ENCODE measurements at regions not wholly inside any gene's neighbourhood (a gene's known extent, or its start where the extent isn't known, plus 50 kb on each side); places are given as distances from the start of the nearest gene placed in this dataset.
A peak's percentile ranks its signal among the peaks of the same experiment; 100 is the strongest.
"Not testable (repeated sequence)": the region's sequence is repeated elsewhere in the genome, so short reads cannot be mapped to it uniquely, and the experiment has no call there.

- Histone ChIP-seq H3K4me3 (ENCODE audit: low read depth, low read length) (no peak overlapping the region), H3K4me1 (ENCODE audit: insufficient read depth) (no peaks in the 10 kb centered on the region), H3K27ac (ENCODE audit: low read depth) (no peak overlapping the region), H3K36me3 (ENCODE audit: insufficient read depth) (no peaks in the 10 kb centered on the region)
- DNase-seq (ENCODE audit: extremely low spot score): no peak
- 92% methylated on average over 5 of the region's 5 CpGs for WGBS
Observed at GRCh38 chr14:89564989-89565388, 148.0 kb upstream of the FOXN3 start.

DNA sequence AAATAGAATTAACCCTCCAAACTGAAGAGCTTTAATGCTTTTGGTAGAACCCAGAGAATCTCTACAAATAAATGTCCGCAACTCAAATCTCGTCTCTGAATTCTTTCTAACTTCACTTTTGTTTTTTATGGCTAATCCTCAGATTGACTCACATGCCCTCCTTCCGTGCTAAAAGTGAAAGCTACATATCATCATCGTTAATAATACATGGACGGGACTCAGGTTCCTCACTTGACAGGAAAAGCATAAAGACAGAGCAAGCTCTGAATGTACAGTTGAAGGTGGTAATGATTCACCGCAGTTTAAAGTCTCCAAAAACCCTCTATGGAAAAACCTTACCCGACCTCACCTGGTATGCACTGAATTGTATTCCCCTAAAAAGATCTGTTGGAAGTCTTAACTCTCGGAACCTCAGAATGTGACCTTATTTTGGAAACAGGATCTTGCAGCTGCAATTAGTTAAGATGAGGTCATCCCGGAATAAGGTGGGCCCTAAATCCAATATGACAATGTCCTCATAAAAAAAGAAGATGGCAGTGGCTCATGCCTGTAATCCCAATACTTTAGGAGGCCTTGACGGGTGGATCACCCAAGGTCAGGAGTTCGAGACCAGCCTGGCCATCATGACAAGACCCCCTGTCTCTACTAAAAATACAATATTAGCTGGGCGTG is 147.4 kb upstream of the FOXN3 start:
- Histone ChIP-seq H3K4me3 (ENCODE audit: low read depth, low read length) (no peak overlapping the region), H3K4me1 (ENCODE audit: insufficient read depth) (no peaks in the 10 kb centered on the region), H3K27ac (ENCODE audit: low read depth) (no peak overlapping the region), H3K36me3 (ENCODE audit: insufficient read depth) (no peaks in the 10 kb centered on the region)
- WGBS: 83% methylated on average over 12 of the region's 12 CpGs
- no peak for DNase-seq (ENCODE audit: extremely low spot score)

DNA sequence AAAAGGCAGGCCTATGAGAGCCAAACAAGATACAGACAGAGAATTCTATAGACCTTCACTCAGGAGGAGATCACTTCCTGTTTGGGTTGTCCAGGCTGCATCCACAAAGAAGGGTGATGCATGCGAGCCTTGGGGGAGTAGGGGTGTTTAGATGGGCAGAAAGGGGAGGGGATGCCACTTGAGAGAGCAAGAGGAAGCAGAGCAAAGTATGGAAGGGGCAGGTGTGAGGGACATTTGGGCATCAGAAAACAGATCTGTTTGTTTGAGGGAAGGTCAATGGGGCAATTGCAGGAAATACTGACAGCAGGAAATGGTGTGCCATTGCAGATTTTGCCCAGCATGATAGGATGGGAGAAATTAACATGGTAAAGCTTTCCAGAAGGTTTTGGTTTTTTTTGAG is 146.4 kb upstream of the FOXN3 start:
- H3K4me3 ChIP-seq (ENCODE audit: low read depth, low read length): no peak overlapping the region
- DNase-seq (ENCODE audit: extremely low spot score): no peak
- no peaks in the 10 kb centered on the region for H3K4me1 ChIP-seq (ENCODE audit: insufficient read depth)
- WGBS: 88% methylated on average over 1 of the region's 1 CpG
- H3K27ac ChIP-seq (ENCODE audit: low read depth): no peak overlapping the region
- no peaks in the 10 kb centered on the region for H3K36me3 ChIP-seq (ENCODE audit: insufficient read depth)

DNA sequence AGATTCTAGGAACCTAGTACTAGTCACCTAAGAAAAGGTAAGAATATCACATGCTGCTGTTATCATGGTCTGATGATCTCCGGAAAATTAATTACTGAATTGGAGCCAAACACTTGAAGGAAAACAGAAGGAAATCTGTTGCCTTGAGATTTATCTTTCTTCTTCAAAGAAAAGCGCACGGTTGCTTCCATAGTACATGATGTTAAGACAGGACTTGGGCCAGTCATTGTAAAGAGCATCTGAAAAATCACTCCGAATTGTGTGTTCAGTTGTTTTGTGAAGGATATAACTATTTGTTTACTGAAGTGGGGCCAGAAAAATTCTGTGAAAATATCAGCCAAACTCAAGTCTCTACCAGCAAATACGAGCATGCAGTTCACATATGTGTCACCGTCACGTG is 134.9 kb upstream of the FOXN3 start:
- Histone ChIP-seq H3K4me3 (ENCODE audit: low read depth, low read length) (no peak overlapping the region), H3K4me1 (ENCODE audit: insufficient read depth) (no peaks in the 10 kb centered on the region), H3K27ac (ENCODE audit: low read depth) (no peak overlapping the region), H3K36me3 (ENCODE audit: insufficient read depth) (no peaks in the 10 kb centered on the region)
- 69% methylated on average over 7 of the region's 7 CpGs for WGBS
- DNase-seq (ENCODE audit: extremely low spot score): no peak

DNA sequence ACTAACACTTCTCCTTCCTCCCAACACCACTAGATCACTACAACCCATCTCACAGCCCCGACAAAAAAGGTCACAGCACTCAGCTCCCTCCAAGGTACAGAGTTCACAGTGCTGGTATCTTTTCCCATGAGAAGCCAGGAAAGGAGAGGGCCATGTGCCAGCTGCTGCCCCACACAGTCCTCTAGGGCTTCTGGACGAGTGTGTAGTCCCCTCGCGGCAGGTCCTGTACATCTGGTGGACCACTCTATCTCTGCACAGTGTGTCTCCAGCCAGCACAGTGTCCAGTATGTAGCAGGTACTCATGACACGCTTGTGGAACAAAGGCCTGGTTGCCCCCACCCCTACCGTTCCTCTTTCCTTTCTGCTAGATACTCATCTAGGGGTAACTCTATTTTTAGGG is 134.4 kb upstream of the FOXN3 start:
- no peak overlapping the region for H3K27ac ChIP-seq (ENCODE audit: low read depth)
- H3K36me3 ChIP-seq (ENCODE audit: insufficient read depth): no peaks in the 10 kb centered on the region
- DNase-seq (ENCODE audit: extremely low spot score): no peak
- H3K4me3 ChIP-seq (ENCODE audit: low read depth, low read length): no peak overlapping the region
- WGBS: 57% methylated on average over 6 of the region's 6 CpGs
- no peaks in the 10 kb centered on the region for H3K4me1 ChIP-seq (ENCODE audit: insufficient read depth)

GRCh38 chr14:89550821-89551220 is 133.8 kb upstream of the FOXN3 start:
- H3K36me3 ChIP-seq (ENCODE audit: insufficient read depth): no peaks in the 10 kb centered on the region
- H3K27ac ChIP-seq (ENCODE audit: low read depth): no peak overlapping the region
- H3K4me3 ChIP-seq (ENCODE audit: low read depth, low read length): no peak overlapping the region
- no peaks in the 10 kb centered on the region for H3K4me1 ChIP-seq (ENCODE audit: insufficient read depth)
- peak; percentile 41 for DNase-seq (ENCODE audit: extremely low spot score)
- WGBS: 38% methylated on average over 8 of the region's 8 CpGs

DNA sequence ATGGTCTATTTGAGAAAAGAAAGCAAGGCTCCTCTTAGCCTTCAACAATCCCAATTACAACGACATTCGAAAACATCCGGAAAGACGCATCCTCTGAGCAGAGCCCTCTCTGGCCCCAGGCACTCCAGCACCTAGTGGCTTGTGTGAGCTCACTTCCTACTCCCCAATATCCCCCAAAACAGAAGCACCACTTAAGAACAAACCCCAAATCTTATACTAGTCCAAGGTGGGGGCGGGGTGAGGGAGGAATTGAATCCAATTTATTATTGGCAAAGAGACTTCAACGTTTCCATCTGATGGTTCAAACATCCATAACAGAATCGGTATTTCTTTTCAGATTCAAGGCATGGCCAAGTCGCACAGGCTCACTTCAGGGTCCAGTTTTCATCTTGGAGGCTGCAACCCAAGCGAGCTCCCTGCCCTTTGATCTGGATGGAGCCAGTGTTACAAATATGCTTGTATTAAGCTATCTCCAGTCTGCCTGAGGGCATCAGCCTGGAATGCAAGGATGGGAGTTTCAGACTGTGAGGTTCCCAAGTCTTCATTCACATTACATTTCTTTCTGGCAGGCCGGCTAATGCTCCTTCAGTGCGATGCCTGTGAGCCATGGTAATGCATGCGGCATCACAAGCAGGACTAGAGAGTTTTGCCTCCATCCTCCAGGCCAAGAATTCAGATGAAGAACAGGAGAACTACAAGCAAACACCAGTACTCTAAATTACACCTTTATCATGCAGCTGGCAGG is 132.5 kb upstream of the FOXN3 start:
- Histone ChIP-seq H3K4me3 (ENCODE audit: low read depth, low read length) (no peak overlapping the region), H3K36me3 (ENCODE audit: insufficient read depth) (no peaks in the 10 kb centered on the region), H3K4me1 (ENCODE audit: insufficient read depth) (no peaks in the 10 kb centered on the region), H3K27ac (ENCODE audit: low read depth) (no peak overlapping the region)
- WGBS: 91% methylated on average over 12 of the region's 12 CpGs
- DNase-seq (ENCODE audit: extremely low spot score): no peak

DNA sequence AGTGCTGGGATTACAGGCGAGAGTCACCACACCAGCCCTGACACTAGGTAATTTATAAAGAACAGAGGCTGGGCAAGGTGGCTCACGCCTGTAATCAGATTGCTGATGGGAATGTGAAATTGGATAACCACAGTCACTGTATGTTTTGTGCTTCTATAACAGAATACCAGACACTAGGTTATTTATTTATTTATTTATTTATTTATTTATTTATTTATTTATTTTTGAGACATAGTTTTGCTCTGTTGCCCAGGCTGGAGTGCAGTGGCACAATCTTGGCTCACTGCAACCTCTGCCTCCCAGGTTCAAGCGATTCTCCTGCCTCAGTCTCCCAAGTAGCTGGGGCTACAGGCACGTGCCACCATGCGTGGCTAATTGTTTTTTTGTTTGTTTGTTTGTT is 130.0 kb upstream of the FOXN3 start:
- not testable (repeated sequence) for DNase-seq (ENCODE audit: extremely low spot score); H3K36me3 ChIP-seq (ENCODE audit: insufficient read depth); H3K4me3 ChIP-seq (ENCODE audit: low read depth, low read length); H3K4me1 ChIP-seq (ENCODE audit: insufficient read depth); H3K27ac ChIP-seq (ENCODE audit: low read depth)
- 95% methylated on average over 5 of the region's 5 CpGs for WGBS

- Histone ChIP-seq H3K4me3 (ENCODE audit: low read depth, low read length) (no peak overlapping the region), H3K36me3 (ENCODE audit: insufficient read depth) (no peaks in the 10 kb centered on the region), H3K27ac (ENCODE audit: low read depth) (no peak overlapping the region), H3K4me1 (ENCODE audit: insufficient read depth) (no peaks in the 10 kb centered on the region)
- DNase-seq (ENCODE audit: extremely low spot score): no peak
- WGBS: 90% methylated on average over 6 of the region's 6 CpGs
Observed at GRCh38 chr14:89544636-89545301, 127.7 kb upstream of the FOXN3 start.

GRCh38 chr14:89543425-89543790 is 126.4 kb upstream of the FOXN3 start:
- H3K4me3 ChIP-seq (ENCODE audit: low read depth, low read length): no peak overlapping the region
- 34% methylated on average over 7 of the region's 7 CpGs for WGBS
- no peak overlapping the region for H3K27ac ChIP-seq (ENCODE audit: low read depth)
- no peaks in the 10 kb centered on the region for H3K4me1 ChIP-seq (ENCODE audit: insufficient read depth)
- H3K36me3 ChIP-seq (ENCODE audit: insufficient read depth): no peaks in the 10 kb centered on the region
- no peak for DNase-seq (ENCODE audit: extremely low spot score)

- H3K4me3 ChIP-seq (ENCODE audit: low read depth, low read length): no peak overlapping the region
- no peaks in the 10 kb centered on the region for H3K36me3 ChIP-seq (ENCODE audit: insufficient read depth)
- DNase-seq (ENCODE audit: extremely low spot score): no peak
- 66% methylated on average over 4 of the region's 4 CpGs for WGBS
- no peaks in the 10 kb centered on the region for H3K4me1 ChIP-seq (ENCODE audit: insufficient read depth)
- no peak overlapping the region for H3K27ac ChIP-seq (ENCODE audit: low read depth)
Observed at GRCh38 chr14:89542786-89543424, 125.9 kb upstream of the FOXN3 start.

- H3K36me3 ChIP-seq (ENCODE audit: insufficient read depth): no peaks in the 10 kb centered on the region
- 87% methylated on average over 5 of the region's 5 CpGs for WGBS
- DNase-seq (ENCODE audit: extremely low spot score): no peak
- H3K4me3 ChIP-seq (ENCODE audit: low read depth, low read length): no peak overlapping the region
- no peak overlapping the region for H3K27ac ChIP-seq (ENCODE audit: low read depth)
- no peaks in the 10 kb centered on the region for H3K4me1 ChIP-seq (ENCODE audit: insufficient read depth)
Observed at GRCh38 chr14:89540830-89541470, 123.9 kb upstream of the FOXN3 start.

GRCh38 chr14:89540009-89540829 is 123.2 kb upstream of the FOXN3 start:
- no peaks in the 10 kb centered on the region for H3K36me3 ChIP-seq (ENCODE audit: insufficient read depth)
- H3K4me1 ChIP-seq (ENCODE audit: insufficient read depth): no peaks in the 10 kb centered on the region
- no peak overlapping the region for H3K27ac ChIP-seq (ENCODE audit: low read depth)
- WGBS: 85% methylated on average over 20 of the region's 20 CpGs
- no peak overlapping the region for H3K4me3 ChIP-seq (ENCODE audit: low read depth, low read length)
- DNase-seq (ENCODE audit: extremely low spot score): no peak
